GM12865 (cell line): ENCODE measurements at regions not wholly inside any gene's neighbourhood (a gene's known extent, or its start where the extent isn't known, plus 50 kb on each side); places are given as distances from the start of the nearest gene placed in this dataset.

ENCODE experiments used
- DNase-seq: peaks from one replicate; pipeline ENCODE4 v3.0.0; 2010; ENCODE audit warnings: low read depth
- H3K4me3 ChIP-seq: 2 replicates; pipeline ENCODE4 v1.5.1; 2011; ENCODE audit warnings: mild to moderate bottlenecking, low read depth, low read length, control low read depth
- TF ChIP-seq, protein P1 (sequence below): IDR thresholded peaks from 2 replicates; pipeline ENCODE4 v1.5.1; 2011; ENCODE audit warnings: low read length, control low read depth, low read depth, inconsistent platforms; ENCODE audit not compliant: insufficient read depth; ENCODE audit errors: missing control alignments

- TF ChIP-seq, protein P1, sequence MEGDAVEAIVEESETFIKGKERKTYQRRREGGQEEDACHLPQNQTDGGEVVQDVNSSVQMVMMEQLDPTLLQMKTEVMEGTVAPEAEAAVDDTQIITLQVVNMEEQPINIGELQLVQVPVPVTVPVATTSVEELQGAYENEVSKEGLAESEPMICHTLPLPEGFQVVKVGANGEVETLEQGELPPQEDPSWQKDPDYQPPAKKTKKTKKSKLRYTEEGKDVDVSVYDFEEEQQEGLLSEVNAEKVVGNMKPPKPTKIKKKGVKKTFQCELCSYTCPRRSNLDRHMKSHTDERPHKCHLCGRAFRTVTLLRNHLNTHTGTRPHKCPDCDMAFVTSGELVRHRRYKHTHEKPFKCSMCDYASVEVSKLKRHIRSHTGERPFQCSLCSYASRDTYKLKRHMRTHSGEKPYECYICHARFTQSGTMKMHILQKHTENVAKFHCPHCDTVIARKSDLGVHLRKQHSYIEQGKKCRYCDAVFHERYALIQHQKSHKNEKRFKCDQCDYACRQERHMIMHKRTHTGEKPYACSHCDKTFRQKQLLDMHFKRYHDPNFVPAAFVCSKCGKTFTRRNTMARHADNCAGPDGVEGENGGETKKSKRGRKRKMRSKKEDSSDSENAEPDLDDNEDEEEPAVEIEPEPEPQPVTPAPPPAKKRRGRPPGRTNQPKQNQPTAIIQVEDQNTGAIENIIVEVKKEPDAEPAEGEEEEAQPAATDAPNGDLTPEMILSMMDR: no peak
- H3K4me3 ChIP-seq: no peak overlapping the region
- no peak for DNase-seq
These were observed 106.6 kb upstream of the INHBA start for GRCh38 chr7:41809529-41809939.

GRCh38 chr7:41809116-41809515, 106.2 kb upstream of the INHBA start:
- TF ChIP-seq, protein P1: no peak
- DNase-seq: no peak
- no peak overlapping the region for H3K4me3 ChIP-seq

DNA sequence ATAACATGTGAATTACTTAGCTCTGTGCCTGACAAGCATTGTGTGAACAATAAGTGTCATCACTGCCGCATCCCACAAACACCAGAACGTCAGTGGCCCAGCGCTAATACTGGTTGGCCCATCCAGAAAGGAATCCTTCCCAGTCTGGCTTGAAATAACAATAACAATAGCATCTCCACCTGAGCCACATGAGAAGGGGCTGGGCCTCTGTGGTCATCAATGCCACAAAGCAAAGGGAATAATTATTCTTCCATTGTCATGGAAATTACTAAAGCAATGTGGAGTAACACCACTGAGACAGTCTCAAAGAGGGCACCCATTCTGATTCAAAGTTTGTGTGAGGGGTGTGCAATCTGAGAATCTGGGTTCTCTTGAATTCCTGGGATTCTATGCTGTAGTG, 105.7 kb upstream of the INHBA start:
- H3K4me3 ChIP-seq: no peak overlapping the region
- TF ChIP-seq, protein P1: no peak

DNA sequence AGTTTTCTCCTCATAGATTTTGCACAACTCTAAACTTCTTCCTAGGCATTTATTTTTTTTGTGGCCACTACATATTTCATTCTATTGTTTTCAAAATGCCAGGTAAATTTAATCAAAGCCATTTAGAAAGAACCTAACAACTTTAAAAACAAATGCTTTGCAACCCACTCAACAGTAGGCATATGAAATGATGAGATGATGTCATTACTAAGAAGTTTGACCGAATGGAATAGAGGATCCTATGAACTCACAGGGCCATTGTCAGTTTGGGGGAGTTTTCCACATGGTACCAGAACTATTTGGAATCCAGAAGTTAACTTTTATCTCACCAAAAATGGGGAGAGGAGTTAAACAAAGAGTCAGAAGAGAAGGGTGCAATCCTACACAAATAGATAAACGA, 100.7 kb upstream of the INHBA start:
- TF ChIP-seq, protein P1: no peak
- H3K4me3 ChIP-seq: no peak overlapping the region
- DNase-seq: no peak

More for the DNA sequence above, 105.7 kb upstream of the INHBA start:
- DNase-seq: no peak

DNA sequence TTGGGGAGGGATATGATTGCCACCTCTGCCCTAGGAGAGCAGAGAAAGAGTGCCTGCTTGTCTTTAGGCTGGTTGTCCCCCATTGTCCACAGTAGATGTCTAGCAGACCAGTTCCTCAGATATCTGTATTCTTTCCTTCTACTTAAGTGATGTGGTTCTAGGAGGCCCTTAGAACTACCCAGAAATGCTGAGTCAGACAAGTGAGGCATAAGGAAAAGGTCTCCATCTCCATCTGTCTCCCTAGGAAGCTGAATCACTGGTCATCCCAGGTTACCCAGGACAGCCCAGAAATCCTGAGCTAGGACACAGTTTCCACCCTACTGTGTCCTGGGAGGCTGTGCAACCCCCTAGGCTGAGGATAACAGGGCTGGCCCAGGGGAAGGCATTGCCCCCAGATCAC, 93.4 kb upstream of the INHBA start:
- H3K4me3 ChIP-seq: no peak overlapping the region
- no peak for DNase-seq
- TF ChIP-seq, protein P1: no peak

GRCh38 chr7:41795276-41795833, 92.5 kb upstream of the INHBA start:
- H3K4me3 ChIP-seq: no peak overlapping the region
- TF ChIP-seq, protein P1: no peak
- no peak for DNase-seq

- no peak for DNase-seq
- TF ChIP-seq, protein P1: no peak
- H3K4me3 ChIP-seq: no peak overlapping the region
These were observed 90.7 kb upstream of the INHBA start for GRCh38 chr7:41793556-41793955.
